Choroid plexus epithelial cell (primary cell): ENCODE measurements at regions not wholly inside any gene's neighbourhood (a gene's known extent, or its start where the extent isn't known, plus 50 kb on each side); places are given as distances from the start of the nearest gene placed in this dataset.
"Not testable (repeated sequence)": the region's sequence is repeated elsewhere in the genome, so short reads cannot be mapped to it uniquely, and the experiment has no call there.

Experiments
- DNase-seq: peaks from one replicate; pipeline ENCODE4 v3.0.0-alpha.2; 2010; ENCODE audit warnings: low read depth
- H3K4me3 ChIP-seq: 2 replicates; pipeline ENCODE4 v1.5.1; 2011; ENCODE audit warnings: low read depth, mild to moderate bottlenecking, control low read depth, low read length, moderate library complexity
- CTCF ChIP-seq: conservative IDR thresholded peaks from 2 replicates; pipeline ENCODE4 v1.5.1; 2011; ENCODE audit warnings: low read depth, mild to moderate bottlenecking, control low read depth, inconsistent platforms, low read length, moderate library complexity

- no peak overlapping the region for H3K4me3 ChIP-seq
- no peak for TF ChIP-seq CTCF
- no peak for DNase-seq
Measured at GRCh38 chr3:145906755-145907154, 254.2 kb downstream of the PLOD2 start.

GRCh38 chr3:145911016-145911415 lies 250.0 kb downstream of the PLOD2 start:
- no peak for DNase-seq
- H3K4me3 ChIP-seq = no peak overlapping the region
- no peak for TF ChIP-seq CTCF

- no peak for DNase-seq
- TF ChIP-seq CTCF = peak; percentile 29
- H3K4me3 ChIP-seq = no peak overlapping the region
Measured at GRCh38 chr3:145915787-145916186, 245.2 kb downstream of the PLOD2 start.

- H3K4me3 ChIP-seq, DNase-seq: not testable (repeated sequence)
Measured at GRCh38 chr3:145927736-145928135, 233.2 kb downstream of the PLOD2 start.

- H3K4me3 ChIP-seq = no peak overlapping the region
- no peak for TF ChIP-seq CTCF
- peak; percentile 36 for DNase-seq
Measured at GRCh38 chr3:145936971-145937370, 224.0 kb downstream of the PLOD2 start.

- no peak for DNase-seq
- H3K4me3 ChIP-seq = no peak overlapping the region
- no peak for TF ChIP-seq CTCF
Measured at GRCh38 chr3:145939431-145939830, 221.6 kb downstream of the PLOD2 start.

GRCh38 chr3:145942052-145942451 lies 218.9 kb downstream of the PLOD2 start:
- no peak overlapping the region for H3K4me3 ChIP-seq
- no peak for TF ChIP-seq CTCF
- DNase-seq = no peak

- no peak for TF ChIP-seq CTCF
- DNase-seq = no peak
Measured at GRCh38 chr3:145943952-145944351, 217.0 kb downstream of the PLOD2 start.

More at GRCh38 chr3:145943952-145944351, 217.0 kb downstream of the PLOD2 start:
- H3K4me3 ChIP-seq = no peak overlapping the region
